ENCODE measurements at regions not wholly inside any gene's neighbourhood (a gene's known extent, or its start where the extent isn't known, plus 50 kb on each side); places are given as distances from the start of the nearest gene placed in this dataset.

- TF ChIP-seq, protein P1, sequence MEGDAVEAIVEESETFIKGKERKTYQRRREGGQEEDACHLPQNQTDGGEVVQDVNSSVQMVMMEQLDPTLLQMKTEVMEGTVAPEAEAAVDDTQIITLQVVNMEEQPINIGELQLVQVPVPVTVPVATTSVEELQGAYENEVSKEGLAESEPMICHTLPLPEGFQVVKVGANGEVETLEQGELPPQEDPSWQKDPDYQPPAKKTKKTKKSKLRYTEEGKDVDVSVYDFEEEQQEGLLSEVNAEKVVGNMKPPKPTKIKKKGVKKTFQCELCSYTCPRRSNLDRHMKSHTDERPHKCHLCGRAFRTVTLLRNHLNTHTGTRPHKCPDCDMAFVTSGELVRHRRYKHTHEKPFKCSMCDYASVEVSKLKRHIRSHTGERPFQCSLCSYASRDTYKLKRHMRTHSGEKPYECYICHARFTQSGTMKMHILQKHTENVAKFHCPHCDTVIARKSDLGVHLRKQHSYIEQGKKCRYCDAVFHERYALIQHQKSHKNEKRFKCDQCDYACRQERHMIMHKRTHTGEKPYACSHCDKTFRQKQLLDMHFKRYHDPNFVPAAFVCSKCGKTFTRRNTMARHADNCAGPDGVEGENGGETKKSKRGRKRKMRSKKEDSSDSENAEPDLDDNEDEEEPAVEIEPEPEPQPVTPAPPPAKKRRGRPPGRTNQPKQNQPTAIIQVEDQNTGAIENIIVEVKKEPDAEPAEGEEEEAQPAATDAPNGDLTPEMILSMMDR (conservative IDR thresholded peaks at IDR 0.05; ENCODE audit: low read length): no peak
- no peak for TF ChIP-seq EZH2phosphoT487 (IDR thresholded peaks at IDR 0.05; ENCODE audit: borderline replicate concordance)
Measured at GRCh38 chr18:28690100-28690499, 513.2 kb upstream of the CDH2 start.
